Natural killer cell treated with Interleukin-12 subunit alpha and Interleukin-12 subunit beta and Interleukin-15 and Interleukin-18, amount 100 ng/mL, for 72 hours (primary cell): ENCODE measurements at regions not wholly inside any gene's neighbourhood (a gene's known extent, or its start where the extent isn't known, plus 50 kb on each side); places are given as distances from the start of the nearest gene placed in this dataset.

Experiments
- ATAC-seq, 2 donors: fragments of 150-1000 bp; cut with Tn5 transposase in 1 of 2; sonication (Bioruptor Pico), chemical (Tn5 transposase) in 1 of 2; 2 replicates each; pipeline ENCODE4 v1.10.0; 2021
- DNase-seq: peaks from one replicate; pipeline ENCODE4 v3.0.0; 2022; ENCODE audit warnings: low spot score
- H3K27ac Mint-ChIP-seq, 2 donors: 1 replicate in 1 of 2; 2 replicates in 1 of 2; pipeline ENCODE4 v1.8.0; 2022; ENCODE audit warnings: mixed read lengths in 2 of 2, mild to moderate bottlenecking in 1 of 2, moderate library complexity in 1 of 2
- H3K27me3 Mint-ChIP-seq, 2 donors: 1 replicate in 1 of 2; 2 replicates in 1 of 2; pipeline ENCODE4 v1.8.0; 2022; ENCODE audit warnings: mixed read lengths in 2 of 2
- H3K36me3 Mint-ChIP-seq: one replicate; pipeline ENCODE4 v1.8.0; 2022; ENCODE audit warnings: mixed read lengths
- H3K4me1 Mint-ChIP-seq, 2 donors: 1 replicate in 1 of 2; 2 replicates in 1 of 2; pipeline ENCODE4 v1.8.0; 2022; ENCODE audit warnings: low read depth in 2 of 2, mixed read lengths in 2 of 2, mild to moderate bottlenecking in 1 of 2
- H3K4me3 Mint-ChIP-seq: one replicate; pipeline ENCODE4 v1.8.0; 2022; ENCODE audit warnings: mixed read lengths
- H3K9me3 Mint-ChIP-seq: 2 replicates; pipeline ENCODE4 v1.8.0; 2022; ENCODE audit warnings: mixed read lengths

GRCh38 chr17:14407541-14407940, 106.7 kb downstream of the HS3ST3B1 start:
- ATAC-seq (no peak), DNase-seq (no peak)
- Mint-ChIP-seq H3K27ac (no peak overlapping the region), H3K9me3 (peaks cover 5% of the 10 kb centered on the region), H3K4me3 (no peak overlapping the region), H3K36me3 (peaks cover 4% of the 10 kb centered on the region), H3K27me3 (peaks cover 0 to 3% of the 10 kb centered on the region in 2 donors), H3K4me1 (peaks cover 14 to 19% of the 10 kb centered on the region in 2 donors)

- DNase-seq = no peak
- Mint-ChIP-seq H3K9me3 (peaks cover 5% of the 10 kb centered on the region), H3K27ac (no peak overlapping the region), H3K36me3 (peaks cover 10% of the 10 kb centered on the region), H3K27me3 (peaks cover 0 to 3% of the 10 kb centered on the region in 2 donors), H3K4me1 (peaks cover 20 to 29% of the 10 kb centered on the region in 2 donors), H3K4me3 (no peak overlapping the region)
- ATAC-seq = no peak
Measured at GRCh38 chr17:14405189-14405588, 104.3 kb downstream of the HS3ST3B1 start.
